ENCODE measurements at regions not wholly inside any gene's neighbourhood (a gene's known extent, or its start where the extent isn't known, plus 50 kb on each side); places are given as distances from the start of the nearest gene placed in this dataset.

GRCh38 chr14:38755036-38755435 lies 348.0 kb downstream of the SEC23A start:
- TF ChIP-seq POLR2A (IDR thresholded peaks at IDR 0.05; ENCODE audit: low read depth, low read length) (no peak), PAX5 (IDR thresholded peaks at IDR 0.05; ENCODE audit: insufficient read depth, low read length, severe bottlenecking) (no peak)

Data from GM12891 (cell line).